ENCODE measurements at regions not wholly inside any gene's neighbourhood (a gene's known extent, or its start where the extent isn't known, plus 50 kb on each side); places are given as distances from the start of the nearest gene placed in this dataset.

- H3K79me2 ChIP-seq (ENCODE audit: insufficient read depth, low read length) = no peaks in the 10 kb centered on the region
- H2AFZ ChIP-seq (ENCODE audit: low read depth, low read length) = no peak overlapping the region
- no peak overlapping the region for H3K4me3 ChIP-seq (ENCODE audit: low read depth in 1 of 2, low read length in 2 of 2)
- no peaks in the 10 kb centered on the region for H3K36me3 ChIP-seq (ENCODE audit: insufficient read depth, low read length)
- no peak for DNase-seq
- no peaks in the 10 kb centered on the region for H3K27me3 ChIP-seq (ENCODE audit: insufficient read depth, low read length, poor library complexity)
- no peak overlapping the region for H3K4me2 ChIP-seq (ENCODE audit: insufficient read depth, low read length)
- no peak for TF ChIP-seq EZH2 (IDR thresholded peaks at IDR 0.05; ENCODE audit: borderline replicate concordance, low read depth, low read length, severe bottlenecking)
- TF ChIP-seq CTCF (IDR thresholded peaks at IDR 0.05; ENCODE audit: borderline replicate concordance, extremely low read depth, low read length, poor library complexity, severe bottlenecking) = no peak
- H3K27ac ChIP-seq (ENCODE audit: low read length) = no peak overlapping the region
- no peak for ATAC-seq (ENCODE audit: insufficient read depth, low read depth)
- H4K20me1 ChIP-seq (ENCODE audit: insufficient read depth, low read length) = no peaks in the 10 kb centered on the region
- no peaks in the 10 kb centered on the region for H3K9me3 ChIP-seq (ENCODE audit: insufficient read depth, low read length, severe bottlenecking)
- H3K4me1 ChIP-seq (ENCODE audit: insufficient read depth, low read length) = no peaks in the 10 kb centered on the region
- H3K9ac ChIP-seq (ENCODE audit: low read depth, low read length) = no peak overlapping the region
These were observed 178.4 kb upstream of the MTNR1B start for GRCh38 chr11:92790926-92791616.

GRCh38 chr11:92791886-92792285 lies 177.6 kb upstream of the MTNR1B start:
- Histone ChIP-seq H3K4me3 (ENCODE audit: low read depth in 1 of 2, low read length in 2 of 2) (no peak overlapping the region), H3K27me3 (ENCODE audit: insufficient read depth, low read length, poor library complexity) (no peaks in the 10 kb centered on the region), H2AFZ (ENCODE audit: low read depth, low read length) (no peak overlapping the region), H4K20me1 (ENCODE audit: insufficient read depth, low read length) (no peaks in the 10 kb centered on the region), H3K36me3 (ENCODE audit: insufficient read depth, low read length) (no peaks in the 10 kb centered on the region), H3K9me3 (ENCODE audit: insufficient read depth, low read length, severe bottlenecking) (no peaks in the 10 kb centered on the region), H3K79me2 (ENCODE audit: insufficient read depth, low read length) (no peaks in the 10 kb centered on the region), H3K4me2 (ENCODE audit: insufficient read depth, low read length) (no peak overlapping the region), H3K4me1 (ENCODE audit: insufficient read depth, low read length) (no peaks in the 10 kb centered on the region), H3K9ac (ENCODE audit: low read depth, low read length) (no peak overlapping the region), H3K27ac (ENCODE audit: low read length) (no peak overlapping the region)
- TF ChIP-seq CTCF (IDR thresholded peaks at IDR 0.05; ENCODE audit: borderline replicate concordance, extremely low read depth, low read length, poor library complexity, severe bottlenecking) = no peak
- TF ChIP-seq EZH2 (IDR thresholded peaks at IDR 0.05; ENCODE audit: borderline replicate concordance, low read depth, low read length, severe bottlenecking) = no peak
- DNase-seq = no peak
- ATAC-seq (ENCODE audit: insufficient read depth, low read depth) = no peak

GRCh38 chr11:92793189-92793588 lies 176.3 kb upstream of the MTNR1B start:
- TF ChIP-seq EZH2 (IDR thresholded peaks at IDR 0.05; ENCODE audit: borderline replicate concordance, low read depth, low read length, severe bottlenecking) = no peak
- Histone ChIP-seq H3K9me3 (ENCODE audit: insufficient read depth, low read length, severe bottlenecking) (peaks cover under 1% of the 10 kb centered on the region), H3K4me2 (ENCODE audit: insufficient read depth, low read length) (no peak overlapping the region)

GRCh38 chr11:92794783-92795182 lies 174.7 kb upstream of the MTNR1B start:
- H3K9ac ChIP-seq (ENCODE audit: low read depth, low read length) = no peak overlapping the region
- H3K4me2 ChIP-seq (ENCODE audit: insufficient read depth, low read length) = no peak overlapping the region
- TF ChIP-seq EZH2 (IDR thresholded peaks at IDR 0.05; ENCODE audit: borderline replicate concordance, low read depth, low read length, severe bottlenecking) (no peak), CTCF (IDR thresholded peaks at IDR 0.05; ENCODE audit: borderline replicate concordance, extremely low read depth, low read length, poor library complexity, severe bottlenecking) (no peak)
- H3K9me3 ChIP-seq (ENCODE audit: insufficient read depth, low read length, severe bottlenecking) = peaks cover 8% of the 10 kb centered on the region
- DNase-seq (no peak), ATAC-seq (ENCODE audit: insufficient read depth, low read depth) (no peak)
- H3K27ac ChIP-seq (ENCODE audit: low read length) = no peak overlapping the region
- H3K36me3 ChIP-seq (ENCODE audit: insufficient read depth, low read length) = no peaks in the 10 kb centered on the region
- H3K4me3 ChIP-seq (ENCODE audit: low read depth in 1 of 2, low read length in 2 of 2) = no peak overlapping the region
- H4K20me1 ChIP-seq (ENCODE audit: insufficient read depth, low read length) = no peaks in the 10 kb centered on the region
- no peaks in the 10 kb centered on the region for H3K4me1 ChIP-seq (ENCODE audit: insufficient read depth, low read length)
- H2AFZ ChIP-seq (ENCODE audit: low read depth, low read length) = no peak overlapping the region
- H3K79me2 ChIP-seq (ENCODE audit: insufficient read depth, low read length) = no peaks in the 10 kb centered on the region
- H3K27me3 ChIP-seq (ENCODE audit: insufficient read depth, low read length, poor library complexity) = no peaks in the 10 kb centered on the region

More at GRCh38 chr11:92793189-92793588, 176.3 kb upstream of the MTNR1B start:
- H3K36me3 ChIP-seq (ENCODE audit: insufficient read depth, low read length) = no peaks in the 10 kb centered on the region
- ATAC-seq (ENCODE audit: insufficient read depth, low read depth) (no peak), DNase-seq (no peak)
- no peaks in the 10 kb centered on the region for H3K4me1 ChIP-seq (ENCODE audit: insufficient read depth, low read length)
- H3K27ac ChIP-seq (ENCODE audit: low read length) = no peak overlapping the region
- H3K9ac ChIP-seq (ENCODE audit: low read depth, low read length) = no peak overlapping the region
- H3K79me2 ChIP-seq (ENCODE audit: insufficient read depth, low read length) = no peaks in the 10 kb centered on the region
- no peaks in the 10 kb centered on the region for H4K20me1 ChIP-seq (ENCODE audit: insufficient read depth, low read length)
- no peaks in the 10 kb centered on the region for H3K27me3 ChIP-seq (ENCODE audit: insufficient read depth, low read length, poor library complexity)
- no peak overlapping the region for H3K4me3 ChIP-seq (ENCODE audit: low read depth in 1 of 2, low read length in 2 of 2)
- H2AFZ ChIP-seq (ENCODE audit: low read depth, low read length) = no peak overlapping the region
